HCT116 (cell line): ENCODE measurements at regions not wholly inside any gene's neighbourhood (a gene's known extent, or its start where the extent isn't known, plus 50 kb on each side); places are given as distances from the start of the nearest gene placed in this dataset.

ENCODE experiments used
- ATAC-seq: fragments of 200-7000 bp; cut with Tn5 transposase; 2 replicates; pipeline ENCODE4 v1.9.1; 2020; ENCODE audit warnings: mild to moderate bottlenecking, moderate library complexity
- BruUV-seq: library from RNA; stranded (reverse); fragments of 400-500 nt; replicated peaks from 2 replicates; lab custom pipeline; 2021; lab: Mats Ljungman, UMichigan
- CTCF ChIA-PET: fragments of 300-600 bp; sonication (Branson Sonifier 250); formaldehyde crosslinking; loops from one replicate; lab custom pipeline; 2021; ENCODE audit warnings: antibody characterized with exemption; lab: Charles Lee
- POLR2A ChIA-PET: fragments of 300-600, 350-600 bp; sonication (Branson Sonifier 250); formaldehyde crosslinking; loops from one replicate; lab custom pipeline; 2021; ENCODE audit warnings: antibody characterized with exemption; lab: Charles Lee
- RAD21 ChIA-PET, 2 experiments: fragments of 300-600 bp; sonication (Branson Sonifier 250); formaldehyde crosslinking; loops; one replicate each; lab custom pipeline; 2023; ENCODE audit warnings: low total read pairs in 2 of 2; ENCODE audit not compliant: uncharacterized antibody in 2 of 2, unreplicated experiment in 2 of 2, low non-redundant PET in 1 of 2; lab: Charles Lee
- DNase-seq: peaks from one replicate; pipeline ENCODE4 v3.0.0-alpha.2; 2010; ENCODE audit warnings: low read depth, low spot score
- H2AFZ ChIP-seq: fragments of 200-600 bp; shearing (Covaris generic), sonication (generic); 2 replicates; pipeline ENCODE4 v1.6.1; 2017; ENCODE audit warnings: low read depth, mixed run types, mixed read lengths, antibody characterized with exemption, low read length; ENCODE audit not compliant: poor library complexity, severe bottlenecking
- H3K27ac ChIP-seq: 2 replicates; pipeline ENCODE4 v1.5.1; 2012; ENCODE audit warnings: low read depth, low read length
- H3K27me3 ChIP-seq: fragments of 200-600 bp; sonication (generic); 2 replicates; pipeline ENCODE4 v1.6.1; 2016; ENCODE audit warnings: mixed run types, low read length, mixed read lengths; ENCODE audit not compliant: insufficient read depth
- H3K36me3 ChIP-seq, 2 experiments: fragments of 200-500 bp in 1 of 2; fragments of 200-600 bp in 1 of 2; sonication (Bioruptor generic) in 1 of 2; sonication (generic) in 1 of 2; 2 replicates each; pipeline versions ENCODE4 v1.5.1 to v1.6.1; 2014 to 2016; ENCODE audit warnings: low read length in 2 of 2, inconsistent platforms in 1 of 2, mixed read lengths in 1 of 2, mixed run types in 1 of 2; ENCODE audit not compliant: insufficient read depth in 2 of 2, control insufficient read depth in 1 of 2
- H3K4me1 ChIP-seq, 2 experiments: fragments of 200-600 bp in 1 of 2; sonication (generic) in 1 of 2; 2 replicates each; pipeline versions ENCODE4 v1.5.1 to v1.6.1; 2012 to 2017; ENCODE audit warnings: low read length in 2 of 2, inconsistent platforms in 1 of 2, mild to moderate bottlenecking in 1 of 2, mixed read lengths in 1 of 2, mixed run types in 1 of 2, moderate library complexity in 1 of 2; ENCODE audit not compliant: insufficient read depth in 2 of 2, control insufficient read depth in 1 of 2
- H3K4me2 ChIP-seq: fragments of 200-600 bp; sonication (generic); 2 replicates; pipeline ENCODE4 v1.6.1; 2017; ENCODE audit warnings: mixed run types, low read length, mixed read lengths
- H3K4me3 ChIP-seq, 2 experiments: fragments of 200-600 bp in 1 of 2; sonication (generic) in 1 of 2; replicated peaks in 1 of 2; 2 replicates each; pipeline ENCODE4 v1.5.1; 2011 to 2016; ENCODE audit warnings: low read length in 2 of 2, control low read depth in 1 of 2, low read depth in 1 of 2, mild to moderate bottlenecking in 1 of 2, mixed read lengths in 1 of 2, mixed run types in 1 of 2
- H3K79me2 ChIP-seq: fragments of 200-600 bp; sonication (generic); 2 replicates; pipeline ENCODE4 v1.6.1; 2017; ENCODE audit warnings: mild to moderate bottlenecking, mixed run types, low read length, moderate library complexity, mixed read lengths; ENCODE audit not compliant: insufficient read depth
- H3K9ac ChIP-seq: fragments of 200-600 bp; sonication (generic); 2 replicates; pipeline ENCODE4 v1.6.1; 2016; ENCODE audit warnings: low read length, mixed read lengths
- H3K9me2 ChIP-seq: fragments of 200-600 bp; sonication (generic), shearing (Covaris generic); 2 replicates; pipeline ENCODE4 v1.6.1; 2017; ENCODE audit warnings: mixed run types, mild to moderate bottlenecking, moderate library complexity; ENCODE audit not compliant: insufficient read depth
- H3K9me3 ChIP-seq, 2 experiments: fragments of 200-500 bp in 1 of 2; fragments of 200-600 bp in 1 of 2; sonication (Bioruptor generic) in 1 of 2; sonication (generic) in 1 of 2; 2 replicates each; pipeline ENCODE4 v1.6.1; 2014 to 2017; ENCODE audit warnings: low read length in 2 of 2, mixed read lengths in 2 of 2, inconsistent platforms in 1 of 2, low read depth in 1 of 2, mild to moderate bottlenecking in 1 of 2, mixed run types in 1 of 2, moderate library complexity in 1 of 2; ENCODE audit not compliant: control insufficient read depth in 1 of 2, insufficient read depth in 1 of 2
- H4K20me1 ChIP-seq: fragments of 200-600 bp; sonication (generic), shearing (Covaris generic); 2 replicates; pipeline ENCODE4 v1.6.1; 2017; ENCODE audit warnings: mixed run types, mild to moderate bottlenecking, moderate library complexity; ENCODE audit not compliant: insufficient read depth
- ATF3 ChIP-seq: IDR thresholded peaks from 2 replicates; pipeline ENCODE4 v1.6.1; 2012
- CBX3 ChIP-seq: IDR thresholded peaks from 2 replicates; pipeline ENCODE4 v1.6.1; 2012; ENCODE audit warnings: low read depth
- CEBPB ChIP-seq: IDR thresholded peaks from 2 replicates; pipeline ENCODE4 v1.6.1; 2012; ENCODE audit warnings: low read depth
- EGR1 ChIP-seq: IDR thresholded peaks from 2 replicates; pipeline ENCODE4 v1.6.1; 2012; ENCODE audit warnings: low read depth
- ELF1 ChIP-seq: IDR thresholded peaks from 2 replicates; pipeline ENCODE4 v1.6.1; 2012; ENCODE audit warnings: low read depth, borderline replicate concordance
- EZH2 ChIP-seq: fragments of 200-600 bp; sonication (generic); IDR thresholded peaks from 2 replicates; pipeline ENCODE4 v1.6.1; 2017; ENCODE audit warnings: antibody characterized with exemption, mixed run types
- MAX ChIP-seq: IDR thresholded peaks from 2 replicates; pipeline ENCODE4 v1.6.1; 2012
- POLR2A ChIP-seq: IDR thresholded peaks from 2 replicates; pipeline ENCODE4 v1.7.0; 2011; ENCODE audit warnings: borderline replicate concordance; ENCODE audit not compliant: insufficient read depth, insufficient read length; ENCODE audit errors: extremely low read depth
- POLR2AphosphoS5 ChIP-seq: IDR thresholded peaks from 2 replicates; pipeline ENCODE4 v1.6.1; 2011; ENCODE audit warnings: mild to moderate bottlenecking, low read depth, low read length, moderate library complexity
- REST ChIP-seq: IDR thresholded peaks from 2 replicates; pipeline ENCODE4 v1.6.1; 2012; ENCODE audit warnings: low read depth
- SRF ChIP-seq: IDR thresholded peaks from 2 replicates; pipeline ENCODE4 v1.6.1; 2012; ENCODE audit warnings: low read depth
- YY1 ChIP-seq: IDR thresholded peaks from 2 replicates; pipeline ENCODE4 v1.6.1; 2011; ENCODE audit warnings: low read length, low read depth, moderate library complexity, mild to moderate bottlenecking; ENCODE audit not compliant: insufficient replicate concordance; ENCODE audit errors: extremely low read depth
- ZFX ChIP-seq: fragments of 450-650 bp; IDR thresholded peaks from 2 replicates; pipeline ENCODE4 v1.6.1; 2017
- intact Hi-C: fragments of 100-400 bp; cut with micrococcal nuclease; formaldehyde crosslinking; loops from 2 replicates; pipeline ENCODE4 v1.10.0; 2022

- no peaks in the 10 kb centered on the region for H3K36me3 ChIP-seq
- H3K4me1 ChIP-seq, result no peaks in the 10 kb centered on the region
- BruUV-seq, result no TSS peak
- no peaks in the 10 kb centered on the region for H3K27me3 ChIP-seq
- no peaks in the 10 kb centered on the region for H3K9me2 ChIP-seq
- no peak overlapping the region for H3K4me3 ChIP-seq
- DNase-seq (no peak), ATAC-seq (no peak)
- POLR2A ChIA-PET, result no interaction called here
- no peak overlapping the region for H2AFZ ChIP-seq
- RAD21 ChIA-PET, result no interaction called here
- TF ChIP-seq ZFX, result no peak
- no peak for TF ChIP-seq POLR2AphosphoS5
- TF ChIP-seq SRF, result no peak
- TF ChIP-seq YY1, result no peak
- TF ChIP-seq REST, result no peak
- no peak for TF ChIP-seq MAX
- no peak for TF ChIP-seq CBX3
- no peak for TF ChIP-seq ELF1
- TF ChIP-seq POLR2A, result no peak
- TF ChIP-seq CEBPB, result no peak
- TF ChIP-seq EZH2, result no peak
- TF ChIP-seq ATF3, result no peak
- no peak for TF ChIP-seq EGR1
- no peaks in the 10 kb centered on the region for H3K79me2 ChIP-seq
- H3K27ac ChIP-seq, result no peak overlapping the region
- CTCF ChIA-PET, result no interaction called here
- no peaks in the 10 kb centered on the region for H4K20me1 ChIP-seq
- intact Hi-C loops, result no loop called here
- H3K9me3 ChIP-seq, result no peaks in the 10 kb centered on the region
- no peak overlapping the region for H3K9ac ChIP-seq
- no peak overlapping the region for H3K4me2 ChIP-seq
These were observed 176.4 kb downstream of the PTPN20 start for GRCh38 chr10:47087667-47088066.
